Fibroblast of villous mesenchyme (primary cell): ENCODE measurements at regions not wholly inside any gene's neighbourhood (a gene's known extent, or its start where the extent isn't known, plus 50 kb on each side); places are given as distances from the start of the nearest gene placed in this dataset.

Experiments
- DNase-seq: peaks from one replicate; pipeline ENCODE4 v3.0.0-alpha.2; 2010; ENCODE audit warnings: low read depth
- H3K4me3 ChIP-seq: 2 replicates; pipeline ENCODE4 v1.5.1; 2011; ENCODE audit warnings: low read depth, mild to moderate bottlenecking, low read length
- TF ChIP-seq, protein P1 (sequence below): IDR thresholded peaks from 2 replicates; pipeline ENCODE4 v1.5.1; 2012; ENCODE audit warnings: low read depth, mild to moderate bottlenecking, low read length; ENCODE audit not compliant: insufficient read depth

DNA sequence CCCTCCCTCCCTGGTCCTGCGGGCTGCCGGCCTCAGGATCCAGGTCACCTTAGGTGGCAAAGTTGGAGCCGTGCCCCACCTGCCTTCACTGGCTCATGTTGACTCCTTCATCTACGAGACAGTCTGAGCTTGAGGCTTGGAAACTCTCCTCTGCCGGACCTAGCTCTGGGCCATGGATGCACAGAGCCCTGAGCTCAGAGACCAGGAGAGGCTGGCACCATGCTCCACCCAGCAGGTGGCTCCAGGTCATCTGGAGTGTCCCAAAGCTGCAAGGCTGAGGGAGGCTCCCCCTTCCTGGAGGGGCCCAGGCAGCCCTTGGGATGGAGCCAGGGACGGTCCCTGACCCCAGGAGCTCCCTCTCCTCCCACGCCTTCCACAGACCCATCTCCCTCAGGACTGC, 81.3 kb downstream of the PDGFA start:
- H3K4me3 ChIP-seq, result no peak overlapping the region
- DNase-seq, result no peak
- TF ChIP-seq, protein P1, sequence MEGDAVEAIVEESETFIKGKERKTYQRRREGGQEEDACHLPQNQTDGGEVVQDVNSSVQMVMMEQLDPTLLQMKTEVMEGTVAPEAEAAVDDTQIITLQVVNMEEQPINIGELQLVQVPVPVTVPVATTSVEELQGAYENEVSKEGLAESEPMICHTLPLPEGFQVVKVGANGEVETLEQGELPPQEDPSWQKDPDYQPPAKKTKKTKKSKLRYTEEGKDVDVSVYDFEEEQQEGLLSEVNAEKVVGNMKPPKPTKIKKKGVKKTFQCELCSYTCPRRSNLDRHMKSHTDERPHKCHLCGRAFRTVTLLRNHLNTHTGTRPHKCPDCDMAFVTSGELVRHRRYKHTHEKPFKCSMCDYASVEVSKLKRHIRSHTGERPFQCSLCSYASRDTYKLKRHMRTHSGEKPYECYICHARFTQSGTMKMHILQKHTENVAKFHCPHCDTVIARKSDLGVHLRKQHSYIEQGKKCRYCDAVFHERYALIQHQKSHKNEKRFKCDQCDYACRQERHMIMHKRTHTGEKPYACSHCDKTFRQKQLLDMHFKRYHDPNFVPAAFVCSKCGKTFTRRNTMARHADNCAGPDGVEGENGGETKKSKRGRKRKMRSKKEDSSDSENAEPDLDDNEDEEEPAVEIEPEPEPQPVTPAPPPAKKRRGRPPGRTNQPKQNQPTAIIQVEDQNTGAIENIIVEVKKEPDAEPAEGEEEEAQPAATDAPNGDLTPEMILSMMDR, result no peak

DNA sequence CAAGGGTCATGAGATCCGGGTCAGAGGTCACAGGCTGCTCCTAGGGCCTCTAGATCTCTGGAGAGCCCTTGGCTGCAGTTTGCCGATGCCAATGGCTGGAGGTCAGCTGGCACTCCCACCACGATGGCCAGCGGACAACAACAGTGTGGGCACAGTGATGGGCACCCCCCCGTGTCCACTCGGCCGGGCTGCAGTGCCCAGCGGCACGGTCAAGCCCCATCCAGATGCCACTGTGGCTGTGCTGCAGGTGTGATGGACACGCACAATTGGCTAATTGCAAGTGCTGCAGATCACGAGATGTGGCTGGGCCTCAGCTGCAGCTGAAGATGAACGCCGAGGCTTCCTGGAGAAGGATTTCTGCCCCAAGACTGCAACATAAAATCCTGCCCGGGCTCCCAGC, 80.7 kb downstream of the PDGFA start:
- no peak overlapping the region for H3K4me3 ChIP-seq
- TF ChIP-seq, protein P1, result no peak
- no peak for DNase-seq

DNA sequence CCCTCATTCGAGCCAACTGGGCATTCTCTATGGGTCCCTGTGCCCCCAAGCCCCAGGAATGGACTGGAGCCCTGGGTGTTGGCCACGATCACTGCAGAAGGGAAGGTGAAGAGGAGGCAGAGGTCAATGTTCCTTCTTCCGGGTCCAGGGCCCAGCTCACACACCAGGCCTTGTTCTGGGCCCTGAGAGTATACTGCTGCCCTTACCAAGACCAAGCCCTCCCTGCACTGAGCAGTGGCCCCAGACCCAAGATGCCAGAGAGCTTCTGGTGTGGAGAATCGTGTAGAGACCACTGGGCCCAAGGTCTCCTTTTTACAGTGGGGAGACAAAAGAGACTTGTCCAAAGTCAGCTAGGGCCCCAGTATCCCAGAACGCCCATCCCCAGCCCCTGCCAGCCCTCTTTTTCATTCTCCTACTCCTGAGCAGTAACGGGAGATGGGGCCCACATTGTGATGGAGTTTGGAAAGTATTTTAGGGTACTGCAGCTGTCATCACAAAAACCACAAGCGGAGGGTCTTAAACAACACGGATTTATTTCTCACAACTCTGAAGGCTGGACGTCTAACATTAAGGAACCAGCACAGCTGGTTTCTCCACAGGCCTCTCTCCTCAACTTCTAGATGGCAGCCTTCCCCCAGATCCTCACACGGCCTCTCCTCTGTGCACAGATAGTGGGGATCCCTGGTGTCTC, 79.4 kb downstream of the PDGFA start:
- TF ChIP-seq, protein P1, result no peak
- no peak for DNase-seq

DNA sequence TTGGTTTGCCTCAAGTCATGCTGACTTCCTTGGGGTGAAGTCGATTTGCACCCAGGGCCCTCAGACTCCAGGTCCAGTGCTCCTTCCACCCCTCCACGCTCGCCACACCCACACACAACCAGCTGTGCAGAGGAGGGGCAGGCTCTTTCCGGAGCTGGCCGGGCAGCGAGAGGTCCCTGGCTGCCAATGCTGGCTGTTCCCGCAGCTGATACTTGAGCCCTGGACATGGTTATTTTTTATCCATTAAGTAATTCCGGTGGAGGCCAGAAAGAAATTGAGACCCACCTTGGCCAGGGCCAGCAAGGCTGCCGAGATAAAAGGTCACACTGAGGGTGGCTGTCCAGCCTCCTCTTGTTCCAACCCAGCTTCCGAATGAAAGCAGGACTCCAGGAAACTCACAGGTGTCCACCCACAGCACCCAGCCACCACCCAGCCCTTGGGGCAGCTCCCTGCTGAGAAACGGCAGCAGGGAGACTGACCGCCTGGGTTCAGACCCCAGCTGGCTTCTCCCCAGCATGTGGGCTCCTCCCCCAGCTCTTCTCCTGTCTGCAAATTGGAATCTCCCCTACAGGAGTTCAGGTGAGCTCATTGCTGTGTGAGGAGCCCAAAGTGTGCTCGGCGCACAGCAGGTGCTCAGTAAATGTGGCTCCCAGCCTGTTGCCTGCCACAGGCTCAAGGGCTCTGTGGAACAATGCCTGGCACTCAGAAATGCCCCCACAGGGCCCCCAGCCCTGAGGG, 77.8 kb downstream of the PDGFA start:
- DNase-seq, result no peak
- TF ChIP-seq, protein P1, result no peak
- no peak overlapping the region for H3K4me3 ChIP-seq

More for the DNA sequence above, 79.4 kb downstream of the PDGFA start:
- H3K4me3 ChIP-seq, result no peak overlapping the region

DNA sequence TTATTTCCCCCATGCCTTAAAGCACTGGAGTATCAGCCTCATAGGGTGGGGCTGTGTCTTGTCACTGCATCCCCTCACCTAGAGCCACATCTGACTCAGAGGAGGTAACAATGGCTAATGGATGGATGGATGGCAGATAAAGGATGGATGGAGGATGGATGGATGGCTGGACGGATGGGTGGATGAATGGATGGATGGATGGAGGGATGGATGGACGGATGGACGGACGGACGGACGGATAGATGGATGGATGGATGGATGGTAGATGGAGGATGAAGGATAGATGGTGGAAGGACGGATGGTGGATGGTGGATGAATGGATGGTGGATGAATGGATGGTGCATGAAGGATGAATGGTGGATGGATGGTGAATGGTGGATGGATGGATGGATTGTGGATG, 77.2 kb downstream of the PDGFA start:
- no peak overlapping the region for H3K4me3 ChIP-seq
- TF ChIP-seq, protein P1, result no peak
- no peak for DNase-seq

DNA sequence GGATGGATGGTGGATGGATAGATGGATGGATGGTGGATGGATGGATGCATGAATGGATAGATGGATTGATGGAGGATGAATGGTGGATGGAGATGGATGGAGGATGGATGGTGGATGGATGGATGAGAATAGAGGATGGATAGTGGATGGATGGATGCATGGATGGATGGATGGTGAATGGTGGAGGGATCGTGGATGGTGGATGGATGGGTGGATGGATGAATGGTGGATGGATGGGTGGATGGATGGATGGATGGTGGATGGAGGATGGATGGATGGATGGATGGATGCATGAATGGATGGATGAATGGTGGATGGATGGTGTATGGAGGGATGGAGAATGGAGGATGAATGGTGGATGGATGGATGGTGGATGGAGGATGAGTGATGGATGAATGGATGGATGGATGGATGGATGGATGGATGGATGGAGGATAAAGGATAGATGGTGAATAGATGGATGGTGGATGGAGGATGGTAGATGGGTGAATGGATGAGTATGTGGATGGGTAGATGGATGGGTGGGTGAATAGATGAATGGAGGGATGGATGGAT, 76.3 kb downstream of the PDGFA start:
- no peak overlapping the region for H3K4me3 ChIP-seq
- no peak for DNase-seq
- TF ChIP-seq, protein P1, result no peak
